Prostate gland (tissue), 2 donors: ENCODE measurements at regions not wholly inside any gene's neighbourhood (a gene's known extent, or its start where the extent isn't known, plus 50 kb on each side); places are given as distances from the start of the nearest gene placed in this dataset.

Experiments
- DNase-seq: peaks from one replicate; pipeline ENCODE4 v3.0.0-alpha.2; 2019; ENCODE audit warnings: low spot score
- H3K27ac ChIP-seq, 2 donors: fragments of 200-600 bp; sonication (generic); 2 replicates each; pipeline ENCODE4 v1.5.1; 2017 to 2019
- H3K27me3 ChIP-seq: fragments of 200-600 bp; sonication (generic); replicated peaks from 2 replicates; pipeline ENCODE4 v1.5.1; 2019; ENCODE audit not compliant: insufficient read depth
- H3K36me3 ChIP-seq, 2 donors: fragments of 200-600 bp; sonication (generic); 1 replicate in 1 of 2; 2 replicates in 1 of 2; pipeline versions ENCODE4 v1.5.1 to v1.8.1; 2017 to 2019
- H3K4me1 ChIP-seq: fragments of 200-600 bp; sonication (generic); replicated peaks from 2 replicates; pipeline ENCODE4 v1.5.1; 2019
- H3K4me3 ChIP-seq, 2 donors: fragments of 200-600 bp; sonication (generic); 2 replicates each; pipeline ENCODE4 v1.5.1; 2017 to 2019
- H3K9me3 ChIP-seq: fragments of 200-600 bp; sonication (generic); 2 replicates; pipeline ENCODE4 v1.5.1; 2017
- CTCF ChIP-seq, 4 experiments: fragments of 200-600 bp in 2 of 4; fragments of 450-650 bp in 2 of 4; sonication (generic) in 2 of 4; IDR thresholded peaks; 1 replicate in 3 of 4; 2 replicates in 1 of 4; pipeline ENCODE4 v1.5.1; 2016 to 2019; ENCODE audit warnings: antibody characterized with exemption in 4 of 4, mild to moderate bottlenecking in 2 of 4, moderate library complexity in 2 of 4
- POLR2A ChIP-seq: fragments of 450-650 bp; IDR thresholded peaks from one replicate; pipeline ENCODE4 v1.6.1; 2016; ENCODE audit warnings: antibody characterized with exemption, mild to moderate bottlenecking
- POLR2AphosphoS5 ChIP-seq: sonication (generic); formaldehyde crosslinking; IDR thresholded peaks from one replicate; pipeline ENCODE4 v1.6.1; 2017; ENCODE audit warnings: antibody characterized with exemption
- WGBS: methylation state at CpG from one replicate; pipeline ENCODE4 v1.1.5; 2018; 5-methylcytosine and 5-hydroxymethylcytosine counted together
- intact Hi-C: fragments of 100-400 bp; cut with DNase I; formaldehyde crosslinking; loops from one replicate; pipeline ENCODE4 v1.14.2; 2022

- Histone ChIP-seq H3K9me3 (no peaks in the 10 kb centered on the region), H3K27ac (no peak overlapping the region), H3K4me1 (no peaks in the 10 kb centered on the region), H3K27me3 (no peaks in the 10 kb centered on the region), H3K36me3 (no peaks in the 10 kb centered on the region), H3K4me3 (no peak overlapping the region)
- 82% methylated on average over 3 of the region's 3 CpGs for WGBS
- intact Hi-C loops: no loop called here
- no peak for DNase-seq
- TF ChIP-seq CTCF (IDR thresholded peaks at IDR 0.05) (peak in 2 of 4 experiments; percentile 25 to 40), POLR2A (no peak), POLR2AphosphoS5 (no peak)
Observed at GRCh38 chr5:164672931-164673694, 1167.7 kb downstream of the MAT2B start.

GRCh38 chr5:164679461-164679860 lies 1174.0 kb downstream of the MAT2B start:
- no peaks in the 10 kb centered on the region for H3K36me3 ChIP-seq
- H3K9me3 ChIP-seq: no peaks in the 10 kb centered on the region
- H3K27ac ChIP-seq: no peak overlapping the region
- H3K27me3 ChIP-seq: no peaks in the 10 kb centered on the region
- TF ChIP-seq CTCF (IDR thresholded peaks at IDR 0.05) (no peak), POLR2AphosphoS5 (no peak), POLR2A (no peak)
- intact Hi-C loops: no loop called here
- H3K4me1 ChIP-seq: no peaks in the 10 kb centered on the region
- DNase-seq: no peak
- no peak overlapping the region for H3K4me3 ChIP-seq

GRCh38 chr5:164680216-164680615 lies 1174.8 kb downstream of the MAT2B start:
- DNase-seq: no peak
- Histone ChIP-seq H3K4me3 (no peak overlapping the region), H3K9me3 (no peaks in the 10 kb centered on the region), H3K4me1 (no peaks in the 10 kb centered on the region), H3K27ac (no peak overlapping the region), H3K36me3 (no peaks in the 10 kb centered on the region), H3K27me3 (no peaks in the 10 kb centered on the region)
- intact Hi-C loops: no loop called here
- TF ChIP-seq CTCF (IDR thresholded peaks at IDR 0.05): no peak
- TF ChIP-seq POLR2AphosphoS5: no peak
- TF ChIP-seq POLR2A: no peak

- no peaks in the 10 kb centered on the region for H3K4me1 ChIP-seq
- no peaks in the 10 kb centered on the region for H3K36me3 ChIP-seq
- TF ChIP-seq CTCF (IDR thresholded peaks at IDR 0.05): no peak
- TF ChIP-seq POLR2A: no peak
- no peak for TF ChIP-seq POLR2AphosphoS5
- H3K27me3 ChIP-seq: no peaks in the 10 kb centered on the region
- H3K27ac ChIP-seq: no peak overlapping the region
- H3K4me3 ChIP-seq: no peak overlapping the region
- DNase-seq: no peak
- intact Hi-C loops: no loop called here
- H3K9me3 ChIP-seq: no peaks in the 10 kb centered on the region
- 64% methylated on average over 5 of the region's 5 CpGs for WGBS
Observed at GRCh38 chr5:164680812-164681520, 1175.5 kb downstream of the MAT2B start.

GRCh38 chr5:164687391-164687790 lies 1182.0 kb downstream of the MAT2B start:
- intact Hi-C loops: no loop called here
- H3K4me1 ChIP-seq: no peaks in the 10 kb centered on the region
- H3K27me3 ChIP-seq: no peaks in the 10 kb centered on the region
- no peaks in the 10 kb centered on the region for H3K36me3 ChIP-seq
- no peak for DNase-seq
- no peak for TF ChIP-seq POLR2AphosphoS5
- no peak for TF ChIP-seq POLR2A
- no peak for TF ChIP-seq CTCF (IDR thresholded peaks at IDR 0.05)
- no peaks in the 10 kb centered on the region for H3K9me3 ChIP-seq
- no peak overlapping the region for H3K4me3 ChIP-seq
- no peak overlapping the region for H3K27ac ChIP-seq
